ENCODE measurements at regions not wholly inside any gene's neighbourhood (a gene's known extent, or its start where the extent isn't known, plus 50 kb on each side); places are given as distances from the start of the nearest gene placed in this dataset.

DNA sequence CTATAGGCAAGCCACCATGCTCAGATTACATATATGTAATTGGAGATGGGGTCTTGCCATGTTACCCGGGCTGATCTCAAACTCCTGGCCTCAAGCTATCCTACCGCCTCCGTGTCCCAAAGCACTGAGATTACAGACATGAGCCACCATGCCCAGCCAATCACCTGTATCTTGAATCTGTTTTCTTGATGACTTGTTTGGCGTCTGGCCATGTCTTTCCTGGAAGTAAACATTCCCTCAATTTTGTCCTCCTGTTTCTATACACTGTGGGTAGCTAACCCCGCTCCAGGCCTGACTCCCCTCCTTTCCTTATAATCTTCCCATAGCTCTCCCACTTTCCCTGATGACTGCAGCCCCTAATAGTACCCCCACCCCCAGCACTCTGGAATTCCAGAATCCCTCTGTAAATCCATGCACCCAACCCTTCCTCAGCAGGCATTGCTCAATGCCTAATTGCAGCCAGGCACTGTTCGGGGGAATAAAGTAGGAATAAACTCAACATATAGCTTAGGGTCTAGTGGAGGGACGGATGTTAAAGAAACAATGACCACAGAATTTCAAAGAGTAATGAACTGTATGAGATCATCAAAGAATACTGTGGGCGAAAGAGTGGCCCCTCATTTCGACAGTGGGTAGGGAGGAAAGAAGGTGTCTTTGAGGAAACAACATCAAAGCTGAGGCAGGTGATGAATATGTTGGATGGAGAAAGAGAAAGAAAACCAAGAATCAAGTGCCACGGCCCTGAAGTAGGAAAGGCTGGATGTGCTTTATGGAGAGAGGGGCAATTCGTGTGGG, 161.5 kb downstream of the ADSS2 start:
- TF ChIP-seq, protein P1, sequence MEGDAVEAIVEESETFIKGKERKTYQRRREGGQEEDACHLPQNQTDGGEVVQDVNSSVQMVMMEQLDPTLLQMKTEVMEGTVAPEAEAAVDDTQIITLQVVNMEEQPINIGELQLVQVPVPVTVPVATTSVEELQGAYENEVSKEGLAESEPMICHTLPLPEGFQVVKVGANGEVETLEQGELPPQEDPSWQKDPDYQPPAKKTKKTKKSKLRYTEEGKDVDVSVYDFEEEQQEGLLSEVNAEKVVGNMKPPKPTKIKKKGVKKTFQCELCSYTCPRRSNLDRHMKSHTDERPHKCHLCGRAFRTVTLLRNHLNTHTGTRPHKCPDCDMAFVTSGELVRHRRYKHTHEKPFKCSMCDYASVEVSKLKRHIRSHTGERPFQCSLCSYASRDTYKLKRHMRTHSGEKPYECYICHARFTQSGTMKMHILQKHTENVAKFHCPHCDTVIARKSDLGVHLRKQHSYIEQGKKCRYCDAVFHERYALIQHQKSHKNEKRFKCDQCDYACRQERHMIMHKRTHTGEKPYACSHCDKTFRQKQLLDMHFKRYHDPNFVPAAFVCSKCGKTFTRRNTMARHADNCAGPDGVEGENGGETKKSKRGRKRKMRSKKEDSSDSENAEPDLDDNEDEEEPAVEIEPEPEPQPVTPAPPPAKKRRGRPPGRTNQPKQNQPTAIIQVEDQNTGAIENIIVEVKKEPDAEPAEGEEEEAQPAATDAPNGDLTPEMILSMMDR (IDR thresholded peaks at IDR 0.05; ENCODE audit: extremely low read depth, insufficient read depth, missing control alignments) = no peak
- in situ Hi-C loops (cut with MboI; ENCODE audit: low pct_unique_long_range_greater_than_20kb, low sequenced_read_pairs, unreplicated experiment) = no loop called here

DNA sequence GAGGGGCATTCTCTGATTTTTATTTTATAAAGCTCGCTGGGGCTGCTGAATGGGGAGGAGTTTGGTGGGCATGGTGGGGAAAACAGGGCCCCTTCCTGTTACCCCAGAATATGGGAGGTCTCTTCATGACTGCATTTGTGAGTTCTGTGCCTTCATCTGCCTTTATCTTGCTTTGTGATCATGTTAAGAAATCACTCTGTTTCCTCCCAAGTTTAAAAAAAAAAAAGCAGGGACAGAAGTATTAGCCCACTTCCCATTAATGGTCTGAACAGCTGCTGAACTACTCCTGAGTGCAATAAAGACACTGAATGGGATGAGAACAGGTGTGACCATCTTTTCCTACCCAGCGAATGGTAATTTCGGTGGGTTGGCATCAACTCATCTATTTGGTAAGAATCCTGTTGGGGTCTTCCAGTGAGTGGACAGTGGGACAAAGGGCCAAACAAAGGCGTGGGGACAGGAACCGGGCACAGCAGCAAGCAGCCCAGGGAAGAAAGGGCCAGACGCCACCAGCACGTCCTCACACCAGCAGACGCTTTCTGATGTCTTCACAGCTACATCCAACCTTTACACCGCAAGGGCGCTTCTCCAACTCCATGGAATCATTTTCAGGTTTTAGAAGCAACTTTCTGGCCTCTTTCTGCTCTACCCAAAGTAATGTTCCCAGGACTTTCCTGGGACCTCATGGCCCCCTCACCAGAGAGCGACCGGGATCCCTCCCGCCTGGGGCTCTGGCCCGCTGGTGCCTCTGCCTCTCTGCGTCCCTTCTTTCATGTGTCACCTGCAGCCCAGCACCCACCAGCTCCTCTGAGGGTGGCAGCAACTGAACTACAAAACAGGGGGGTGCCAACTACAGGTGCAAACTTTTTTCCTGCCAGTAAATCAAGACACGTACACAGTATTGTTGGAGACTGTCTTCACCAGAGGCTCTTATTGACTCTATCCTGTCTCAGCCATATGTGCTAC, 160.2 kb downstream of the ADSS2 start:
- in situ Hi-C loops (cut with MboI; ENCODE audit: low pct_unique_long_range_greater_than_20kb, low sequenced_read_pairs, unreplicated experiment) = no loop called here
- DNase-seq (ENCODE audit: low spot score) = no peak
- TF ChIP-seq, protein P1 (IDR thresholded peaks at IDR 0.05; ENCODE audit: extremely low read depth, insufficient read depth, missing control alignments) = no peak

More for the DNA sequence above, 161.5 kb downstream of the ADSS2 start:
- no peak for DNase-seq (ENCODE audit: low spot score)

DNA sequence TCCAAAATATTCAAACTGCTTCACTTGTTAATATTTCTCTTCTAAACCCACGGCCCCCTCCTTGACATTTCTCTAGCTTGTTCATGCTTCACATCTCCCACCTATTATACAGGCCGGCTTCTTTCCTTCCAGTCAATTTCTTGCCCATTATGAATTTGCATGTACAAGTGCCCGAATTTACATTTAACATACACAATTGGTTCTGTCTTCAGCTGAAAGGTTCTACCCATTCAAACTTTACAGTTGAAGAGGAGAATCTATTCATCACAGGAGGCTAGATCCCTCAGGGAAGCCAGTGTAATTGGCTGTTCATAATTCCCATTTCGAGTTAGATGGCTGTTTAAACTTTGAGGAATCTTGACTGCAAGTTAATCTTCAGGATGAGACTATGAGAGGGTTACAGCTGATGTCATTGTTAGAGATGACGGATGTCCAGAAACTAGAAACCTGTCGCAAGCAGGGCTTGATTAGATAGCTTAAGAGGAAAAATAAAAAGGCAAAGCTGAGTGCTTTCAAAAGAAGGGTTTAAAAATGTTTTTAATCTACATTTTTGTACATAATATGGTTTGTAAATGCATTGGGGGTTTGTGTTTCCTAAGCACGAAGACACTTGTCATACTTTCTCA, 157.0 kb downstream of the ADSS2 start:
- DNase-seq (ENCODE audit: low spot score) = no peak
- TF ChIP-seq, protein P1 (IDR thresholded peaks at IDR 0.05; ENCODE audit: extremely low read depth, insufficient read depth, missing control alignments) = no peak
- in situ Hi-C loops (cut with MboI; ENCODE audit: low pct_unique_long_range_greater_than_20kb, low sequenced_read_pairs, unreplicated experiment) = no loop called here

DNA sequence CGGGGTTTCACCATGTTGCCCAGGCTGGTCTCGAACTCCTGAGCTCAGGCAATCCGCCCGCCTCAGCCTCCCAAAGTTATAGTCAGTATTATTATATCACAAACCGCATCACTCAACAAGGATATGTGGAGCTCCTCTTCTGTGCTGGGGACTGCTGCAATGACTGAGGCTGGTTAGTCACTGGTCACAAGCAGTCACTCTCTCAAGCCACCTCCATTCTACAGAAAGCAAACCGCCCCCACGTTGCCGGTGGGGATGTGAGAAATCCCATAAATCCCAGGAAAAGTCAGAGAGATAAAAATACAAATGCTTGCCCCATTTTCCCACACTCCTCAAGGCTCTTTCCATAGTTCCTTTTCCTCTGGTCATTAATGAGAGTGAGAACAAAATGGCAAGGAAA, 155.7 kb downstream of the ADSS2 start:
- DNase-seq (ENCODE audit: low spot score) = no peak
- TF ChIP-seq, protein P1 (IDR thresholded peaks at IDR 0.05; ENCODE audit: extremely low read depth, insufficient read depth, missing control alignments) = no peak
- in situ Hi-C loops (cut with MboI; ENCODE audit: low pct_unique_long_range_greater_than_20kb, low sequenced_read_pairs, unreplicated experiment) = no loop called here

DNA sequence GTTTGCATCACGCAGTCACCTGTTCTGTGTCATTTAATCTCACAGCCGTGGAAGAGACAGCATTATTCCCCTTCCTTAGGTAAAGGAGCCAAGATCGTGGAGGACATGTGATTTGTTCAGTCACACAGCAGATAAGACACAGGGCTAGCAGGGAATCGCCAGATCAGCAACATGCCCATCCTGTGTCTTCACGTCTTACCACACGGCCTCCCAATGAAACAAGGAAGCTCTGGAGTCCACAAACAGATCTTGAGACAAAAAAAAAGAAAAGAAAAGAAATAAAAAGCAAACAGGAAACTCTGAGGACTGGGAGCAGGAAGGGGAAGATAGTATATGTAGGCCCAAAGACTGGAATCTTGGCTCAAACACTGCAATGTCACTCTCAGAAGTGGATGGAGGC, 155.3 kb downstream of the ADSS2 start:
- in situ Hi-C loops (cut with MboI; ENCODE audit: low pct_unique_long_range_greater_than_20kb, low sequenced_read_pairs, unreplicated experiment) = no loop called here
- TF ChIP-seq, protein P1 (IDR thresholded peaks at IDR 0.05; ENCODE audit: extremely low read depth, insufficient read depth, missing control alignments) = no peak
- DNase-seq (ENCODE audit: low spot score) = no peak

DNA sequence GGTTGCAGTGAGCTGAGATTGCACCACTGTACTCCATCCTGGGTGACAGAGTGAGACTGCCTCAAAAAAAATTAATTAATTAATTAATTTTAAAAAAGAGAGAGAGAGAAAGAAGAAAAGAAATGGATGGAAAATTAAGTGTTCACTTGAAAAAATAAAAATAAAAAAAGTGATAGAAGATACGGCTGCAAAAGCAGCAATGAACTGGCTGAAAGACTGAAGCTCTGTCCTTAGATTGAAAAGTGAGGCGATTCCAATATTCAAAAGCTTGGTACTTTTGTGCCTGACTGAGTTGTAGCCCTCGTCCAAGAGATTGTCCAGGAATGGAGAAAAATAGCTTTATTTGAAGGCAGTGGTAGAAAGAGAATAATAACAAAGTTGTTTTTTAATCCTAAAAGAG, 154.6 kb downstream of the ADSS2 start:
- in situ Hi-C loops (cut with MboI; ENCODE audit: low pct_unique_long_range_greater_than_20kb, low sequenced_read_pairs, unreplicated experiment) = no loop called here
- TF ChIP-seq, protein P1 (IDR thresholded peaks at IDR 0.05; ENCODE audit: extremely low read depth, insufficient read depth, missing control alignments) = no peak
- DNase-seq (ENCODE audit: low spot score) = no peak
